C4-2B (cell line): ENCODE measurements at regions not wholly inside any gene's neighbourhood (a gene's known extent, or its start where the extent isn't known, plus 50 kb on each side); places are given as distances from the start of the nearest gene placed in this dataset.

Experiments
- CTCF ChIP-seq: fragments of 450-650 bp; conservative IDR thresholded peaks from 2 replicates; pipeline ENCODE4 v1.5.1; 2017; ENCODE audit warnings: mild to moderate bottlenecking
- ZFX ChIP-seq: fragments of 450-650 bp; IDR thresholded peaks from 2 replicates; pipeline ENCODE4 v1.6.1; 2017

DNA sequence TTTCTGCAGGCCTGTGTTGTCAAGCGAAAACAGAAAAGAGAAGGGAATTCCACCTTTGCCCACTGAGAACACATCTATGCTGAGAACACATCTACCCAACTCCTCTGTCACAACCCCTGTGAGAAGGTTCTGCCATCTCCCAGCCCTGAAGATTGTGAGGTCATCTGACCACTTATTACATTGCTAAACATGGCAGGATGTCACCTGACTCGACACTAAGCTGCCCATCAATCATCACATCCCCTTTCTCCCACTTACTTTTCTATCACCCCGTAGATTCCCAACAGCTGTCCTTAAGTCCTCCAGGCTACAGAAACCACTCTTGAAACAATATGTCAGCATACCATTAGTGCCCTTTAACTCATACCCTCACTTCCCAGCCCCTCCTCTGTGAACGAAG lies 64.2 kb upstream of the PRSS3 start:
- TF ChIP-seq CTCF (no peak), ZFX (no peak)
